GM12874 (cell line): ENCODE measurements at regions not wholly inside any gene's neighbourhood (a gene's known extent, or its start where the extent isn't known, plus 50 kb on each side); places are given as distances from the start of the nearest gene placed in this dataset.

Experiments used
- CTCF ChIP-seq: IDR thresholded peaks from 2 replicates; pipeline ENCODE4 v1.5.1; 2011; ENCODE audit warnings: low read depth, mild to moderate bottlenecking, control low read depth, low read length, moderate library complexity; ENCODE audit not compliant: insufficient read depth

DNA sequence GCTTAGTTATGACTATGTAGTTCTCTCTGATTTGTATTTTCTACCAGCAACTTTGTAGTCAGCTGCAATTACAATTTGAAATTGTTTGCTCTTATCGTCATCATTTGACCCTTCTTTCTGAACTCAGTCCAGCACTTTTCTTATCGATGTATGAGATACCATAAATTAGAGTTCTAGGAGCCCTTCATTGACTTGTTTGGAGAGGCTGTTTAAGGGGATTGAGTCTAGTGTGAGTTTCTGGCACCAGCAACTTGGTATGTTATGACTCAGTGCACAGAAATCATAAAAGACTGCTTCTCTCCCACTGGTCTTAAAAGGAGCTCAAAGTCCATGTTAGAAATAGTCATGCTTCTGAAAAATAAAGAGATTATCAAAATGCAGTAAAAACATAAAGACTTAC lies 190.3 kb downstream of the TENT5A start:
- TF ChIP-seq CTCF = no peak

DNA sequence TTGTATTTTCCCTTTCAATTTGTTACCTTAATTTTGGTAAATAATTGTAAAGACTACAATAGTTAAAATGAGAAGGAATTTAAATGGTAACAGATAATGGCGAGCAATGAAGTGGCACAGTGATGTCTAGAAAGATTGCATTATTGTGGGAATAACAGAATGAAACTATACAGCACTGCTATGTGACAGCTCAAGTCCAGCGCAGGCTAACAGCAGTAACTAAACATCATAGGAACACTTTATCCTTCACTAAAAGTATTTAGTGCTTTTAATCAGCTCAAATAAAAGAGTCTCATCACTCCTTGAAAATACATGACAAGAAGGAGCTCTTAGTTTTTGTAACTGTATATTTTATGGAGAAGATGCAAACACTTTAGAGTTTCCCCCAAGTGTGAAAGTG lies 190.8 kb downstream of the TENT5A start:
- no peak for TF ChIP-seq CTCF

GRCh38 chr6:81561071-81561564 lies 191.4 kb downstream of the TENT5A start:
- TF ChIP-seq CTCF = no peak

DNA sequence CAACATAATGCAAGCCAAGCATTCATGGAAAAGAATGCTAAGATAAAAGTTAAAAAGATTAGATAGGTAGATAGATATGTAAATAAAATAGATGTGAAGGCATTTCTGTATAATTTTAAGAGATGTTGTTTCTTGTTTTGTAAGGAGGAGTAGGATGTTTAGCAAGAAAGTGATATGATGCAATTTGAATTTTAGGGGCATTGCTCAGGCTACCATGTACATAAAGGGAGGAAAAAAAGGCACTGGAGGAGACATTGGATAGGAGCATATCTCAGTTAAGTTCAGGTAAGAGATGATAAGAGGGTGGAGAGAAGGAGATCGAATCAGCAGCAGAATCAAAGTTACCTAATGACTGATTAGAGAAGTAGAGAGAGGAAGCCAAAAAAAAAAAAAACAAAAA lies 194.7 kb downstream of the TENT5A start:
- no peak for TF ChIP-seq CTCF

- no peak for TF ChIP-seq CTCF
These were observed 195.9 kb downstream of the TENT5A start for GRCh38 chr6:81556551-81556950.

- TF ChIP-seq CTCF = no peak
These were observed 199.3 kb downstream of the TENT5A start for GRCh38 chr6:81553216-81553615.

- TF ChIP-seq CTCF = no peak
These were observed 199.8 kb downstream of the TENT5A start for GRCh38 chr6:81552644-81553043.

GRCh38 chr6:81547149-81547548 lies 205.3 kb downstream of the TENT5A start:
- TF ChIP-seq CTCF = no peak
